ENCODE measurements at regions not wholly inside any gene's neighbourhood (a gene's known extent, or its start where the extent isn't known, plus 50 kb on each side); places are given as distances from the start of the nearest gene placed in this dataset.

GRCh38 chr12:24116548-24116947 lies 167.1 kb upstream of the SOX5 start:
- TF ChIP-seq, protein P1, sequence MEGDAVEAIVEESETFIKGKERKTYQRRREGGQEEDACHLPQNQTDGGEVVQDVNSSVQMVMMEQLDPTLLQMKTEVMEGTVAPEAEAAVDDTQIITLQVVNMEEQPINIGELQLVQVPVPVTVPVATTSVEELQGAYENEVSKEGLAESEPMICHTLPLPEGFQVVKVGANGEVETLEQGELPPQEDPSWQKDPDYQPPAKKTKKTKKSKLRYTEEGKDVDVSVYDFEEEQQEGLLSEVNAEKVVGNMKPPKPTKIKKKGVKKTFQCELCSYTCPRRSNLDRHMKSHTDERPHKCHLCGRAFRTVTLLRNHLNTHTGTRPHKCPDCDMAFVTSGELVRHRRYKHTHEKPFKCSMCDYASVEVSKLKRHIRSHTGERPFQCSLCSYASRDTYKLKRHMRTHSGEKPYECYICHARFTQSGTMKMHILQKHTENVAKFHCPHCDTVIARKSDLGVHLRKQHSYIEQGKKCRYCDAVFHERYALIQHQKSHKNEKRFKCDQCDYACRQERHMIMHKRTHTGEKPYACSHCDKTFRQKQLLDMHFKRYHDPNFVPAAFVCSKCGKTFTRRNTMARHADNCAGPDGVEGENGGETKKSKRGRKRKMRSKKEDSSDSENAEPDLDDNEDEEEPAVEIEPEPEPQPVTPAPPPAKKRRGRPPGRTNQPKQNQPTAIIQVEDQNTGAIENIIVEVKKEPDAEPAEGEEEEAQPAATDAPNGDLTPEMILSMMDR (conservative IDR thresholded peaks at IDR 0.05; ENCODE audit: low read depth, low read length) = no peak
- TF ChIP-seq EZH2phosphoT487 (IDR thresholded peaks at IDR 0.05; ENCODE audit: borderline replicate concordance, low read length) = no peak
- TF ChIP-seq EZH2 (IDR thresholded peaks at IDR 0.05; ENCODE audit: low read length, unreplicated experiment) = no peak

Measured in PC-3 (cell line).